HuH-7.5 (cell line): ENCODE measurements at regions not wholly inside any gene's neighbourhood (a gene's known extent, or its start where the extent isn't known, plus 50 kb on each side); places are given as distances from the start of the nearest gene placed in this dataset.
A peak's percentile ranks its signal among the peaks of the same experiment; 100 is the strongest.

Experiments used
- DNase-seq: peaks from one replicate; pipeline ENCODE4 v3.0.0; 2011; ENCODE audit warnings: low spot score

GRCh38 chr11:123255909-123256308, 60.9 kb upstream of the CLMP start:
- no peak for DNase-seq

- DNase-seq: no peak
Measured at GRCh38 chr11:123254357-123254756, 59.3 kb upstream of the CLMP start.

- DNase-seq: no peak
Measured at GRCh38 chr11:123253911-123254310, 58.9 kb upstream of the CLMP start.

- DNase-seq: no peak
Measured at GRCh38 chr11:123253223-123253622, 58.2 kb upstream of the CLMP start.

- DNase-seq: no peak
Measured at GRCh38 chr11:123251657-123252344, 56.8 kb upstream of the CLMP start.

- DNase-seq: no peak
Measured at GRCh38 chr11:123250892-123251656, 56.0 kb upstream of the CLMP start.

GRCh38 chr11:123249354-123249753, 54.3 kb upstream of the CLMP start:
- DNase-seq: no peak

- no peak for DNase-seq
Measured at GRCh38 chr11:123247813-123248379, 52.8 kb upstream of the CLMP start.

GRCh38 chr11:123247496-123247799, 52.4 kb upstream of the CLMP start:
- DNase-seq: no peak

- DNase-seq: peak; percentile 33
Measured at GRCh38 chr11:123246749-123247495, 51.9 kb upstream of the CLMP start.

GRCh38 chr11:123245567-123245966, 50.5 kb upstream of the CLMP start:
- DNase-seq: no peak
